Right hindlimb (tissue), 1 donor: ENCODE measurements at regions not wholly inside any gene's neighbourhood (a gene's known extent, or its start where the extent isn't known, plus 50 kb on each side); places are given as distances from the start of the nearest gene placed in this dataset.

Experiments used
- DNase-seq: peaks from one replicate; pipeline ENCODE4 v3.0.0-alpha.2; 2018

DNA sequence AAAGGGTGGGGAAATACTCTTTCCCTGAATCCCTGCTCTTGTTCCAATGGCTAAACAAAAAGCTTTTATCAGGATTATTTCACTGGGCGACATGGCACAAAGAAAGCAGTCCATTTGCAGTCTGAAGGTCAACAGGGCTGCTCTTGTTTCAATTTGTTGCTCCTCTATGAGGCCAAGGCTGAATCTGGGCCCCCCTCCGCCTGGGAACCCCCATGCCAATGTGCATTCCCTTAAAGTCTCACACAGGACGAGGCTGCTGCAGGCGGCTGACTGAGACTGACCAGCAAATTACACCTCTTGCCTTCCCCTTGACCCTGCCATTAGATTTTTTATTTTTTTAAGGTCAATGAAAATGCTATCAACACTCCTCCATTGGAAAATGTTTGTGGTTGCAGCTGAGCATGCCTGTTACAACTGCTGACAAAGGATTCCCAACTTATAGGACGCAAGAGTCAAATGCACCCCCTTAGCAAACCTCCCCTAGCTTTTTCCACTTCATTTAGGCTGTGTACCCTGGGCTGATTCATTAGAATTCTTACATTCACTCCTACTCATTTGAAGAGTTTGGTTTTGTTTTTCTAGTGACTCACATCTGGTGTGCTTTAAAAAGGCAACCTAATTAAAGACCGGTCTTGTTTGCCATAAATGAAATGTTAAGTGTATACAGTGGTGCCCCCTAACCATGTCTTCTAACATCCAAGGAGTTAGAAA is 60.8 kb upstream of the ARHGEF3 start:
- DNase-seq: no peak

DNA sequence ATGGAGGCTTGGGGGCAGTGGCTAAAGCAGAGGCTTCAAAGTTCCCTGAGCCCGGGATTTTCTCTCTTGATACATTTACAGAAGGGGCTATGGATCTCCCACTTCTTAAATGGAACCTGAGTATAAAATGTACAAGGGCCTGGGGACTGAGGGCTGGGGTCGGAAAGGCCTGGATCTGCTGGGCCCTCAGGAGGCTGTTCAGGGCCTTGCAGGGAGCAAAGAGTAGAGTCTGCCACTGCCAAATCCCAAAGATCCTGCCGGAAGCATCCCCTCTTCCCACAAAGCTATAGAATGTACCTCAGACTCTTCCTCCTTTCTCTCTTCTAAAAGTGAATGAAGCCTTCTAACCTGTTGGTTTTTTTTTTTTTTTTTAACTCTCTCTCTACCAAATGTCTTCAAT is 59.8 kb upstream of the ARHGEF3 start:
- DNase-seq: no peak

DNA sequence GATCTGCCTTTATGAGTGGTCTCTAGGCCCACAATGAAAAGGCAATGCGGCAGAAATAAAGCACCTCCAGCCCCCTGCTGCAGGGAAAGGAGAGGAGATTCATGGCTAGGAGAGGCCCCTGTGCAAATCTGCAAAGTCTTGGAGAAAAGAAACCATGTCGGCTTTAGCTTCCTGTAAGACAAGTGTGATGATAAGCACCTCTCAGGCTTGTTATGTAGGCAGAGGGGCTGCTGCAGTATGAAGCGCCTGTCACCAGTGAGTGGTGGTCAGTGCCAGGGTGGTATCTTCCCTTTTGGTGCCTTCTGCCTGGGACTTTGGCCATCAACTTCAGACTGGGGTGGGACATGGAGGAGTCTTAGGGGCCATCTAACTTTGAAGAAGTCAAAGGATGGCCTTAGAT is 59.2 kb upstream of the ARHGEF3 start:
- no peak for DNase-seq

DNA sequence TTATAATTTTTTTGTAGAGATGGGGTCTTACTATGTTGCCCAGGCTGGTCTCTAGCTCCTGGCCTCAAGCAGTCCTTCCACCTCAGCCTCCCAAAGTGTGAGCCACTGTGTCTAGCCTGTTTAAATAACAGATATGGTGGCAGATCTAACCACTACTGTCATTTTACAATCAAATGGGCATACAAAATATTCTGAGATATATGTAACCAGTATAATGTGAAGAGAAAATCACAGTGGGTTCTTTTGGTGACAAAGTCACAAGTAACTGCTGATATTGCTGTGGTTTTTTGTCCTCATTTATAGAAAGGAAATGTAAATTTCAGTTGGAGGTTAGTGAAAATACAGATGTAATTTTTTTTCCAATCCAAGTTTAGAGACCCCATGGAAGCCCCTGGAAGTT is 58.6 kb upstream of the ARHGEF3 start:
- DNase-seq: no peak

DNA sequence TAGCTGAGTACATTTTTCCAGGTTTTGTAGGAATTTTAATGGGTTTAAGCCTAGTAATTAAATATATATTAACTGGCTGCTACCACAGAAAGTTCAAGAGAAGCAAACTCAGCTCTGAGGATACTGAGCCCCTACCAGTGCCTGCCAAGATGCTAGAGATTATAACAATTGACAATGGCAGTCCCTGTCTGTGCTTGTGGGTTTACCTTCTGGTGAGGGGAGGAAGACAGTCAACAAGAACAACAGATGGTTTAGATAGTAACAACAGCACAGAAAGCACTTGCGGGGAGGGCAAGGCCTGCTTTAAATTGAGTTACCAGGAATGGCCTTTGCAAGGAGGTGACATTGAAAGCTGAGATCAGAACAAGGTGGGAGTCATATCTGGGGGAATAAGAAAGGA is 56.6 kb upstream of the ARHGEF3 start:
- DNase-seq: no peak

DNA sequence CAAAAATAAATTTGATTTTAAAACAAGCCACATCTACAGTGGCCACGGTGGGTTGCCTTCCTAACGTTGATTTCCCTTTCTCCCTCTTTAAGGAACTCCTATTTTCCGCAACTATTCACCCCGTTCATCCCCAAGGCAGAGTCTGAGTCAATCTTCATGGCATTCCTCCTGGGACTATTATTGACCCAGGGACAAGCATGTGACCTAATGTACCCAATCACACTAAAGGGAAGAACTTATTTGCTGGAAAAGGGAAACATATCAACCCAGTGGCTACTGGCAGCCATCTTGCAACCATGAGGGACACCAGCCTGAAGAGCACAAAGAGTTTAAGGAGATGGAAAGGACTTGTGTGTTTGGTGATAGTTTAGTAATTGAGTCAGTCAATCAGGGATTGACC is 55.4 kb upstream of the ARHGEF3 start:
- DNase-seq: no peak

DNA sequence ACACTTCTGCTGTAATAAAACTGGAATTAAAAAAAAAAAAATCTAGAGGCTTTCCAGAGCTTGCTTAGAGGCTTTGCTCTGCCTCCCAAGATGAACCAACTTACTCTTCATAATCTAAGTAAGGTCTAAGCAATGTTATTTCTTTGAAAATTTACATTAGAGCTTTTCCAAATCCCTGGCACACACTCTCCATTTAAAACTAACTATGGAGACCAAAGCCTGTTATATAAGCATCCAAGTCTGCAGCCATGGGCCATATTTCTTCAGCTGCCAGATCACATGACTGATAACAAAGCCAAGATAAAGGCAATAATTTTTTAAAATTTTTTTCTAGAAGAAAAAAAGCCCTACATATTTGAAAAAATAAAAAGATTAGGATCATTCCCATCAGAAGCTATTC is 55.0 kb upstream of the ARHGEF3 start:
- DNase-seq: no peak

DNA sequence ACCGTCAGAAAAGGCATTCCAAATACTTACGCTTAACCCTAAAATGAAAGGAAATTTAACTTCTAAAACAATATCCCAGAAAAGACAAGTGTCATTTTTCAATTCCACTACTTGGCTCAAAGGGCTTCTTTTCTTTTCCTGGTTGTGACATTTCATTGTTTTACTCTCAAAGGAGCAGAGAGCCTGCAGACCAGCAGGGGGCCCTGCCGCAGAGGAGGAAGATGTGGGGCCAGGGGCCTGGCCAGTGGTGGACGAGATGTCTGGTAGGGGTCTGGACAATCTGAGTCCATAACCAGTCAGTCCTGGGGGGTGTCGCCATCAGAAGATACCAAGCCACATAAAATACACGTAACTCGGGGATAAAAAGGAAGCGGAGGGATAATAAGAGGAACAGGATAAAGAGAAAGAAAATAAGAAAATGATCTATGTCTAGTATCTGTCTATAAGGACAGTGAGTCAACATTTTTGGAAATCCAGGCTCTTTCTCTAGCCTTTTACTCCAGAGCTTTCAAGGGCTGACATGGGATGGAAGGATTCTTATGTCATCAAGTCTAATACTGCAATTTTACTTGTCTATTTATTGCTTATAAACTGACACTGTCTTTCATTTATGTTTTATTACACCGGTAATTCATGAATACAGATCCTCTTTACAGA is 54.2 kb upstream of the ARHGEF3 start:
- peak; percentile 29 for DNase-seq

DNA sequence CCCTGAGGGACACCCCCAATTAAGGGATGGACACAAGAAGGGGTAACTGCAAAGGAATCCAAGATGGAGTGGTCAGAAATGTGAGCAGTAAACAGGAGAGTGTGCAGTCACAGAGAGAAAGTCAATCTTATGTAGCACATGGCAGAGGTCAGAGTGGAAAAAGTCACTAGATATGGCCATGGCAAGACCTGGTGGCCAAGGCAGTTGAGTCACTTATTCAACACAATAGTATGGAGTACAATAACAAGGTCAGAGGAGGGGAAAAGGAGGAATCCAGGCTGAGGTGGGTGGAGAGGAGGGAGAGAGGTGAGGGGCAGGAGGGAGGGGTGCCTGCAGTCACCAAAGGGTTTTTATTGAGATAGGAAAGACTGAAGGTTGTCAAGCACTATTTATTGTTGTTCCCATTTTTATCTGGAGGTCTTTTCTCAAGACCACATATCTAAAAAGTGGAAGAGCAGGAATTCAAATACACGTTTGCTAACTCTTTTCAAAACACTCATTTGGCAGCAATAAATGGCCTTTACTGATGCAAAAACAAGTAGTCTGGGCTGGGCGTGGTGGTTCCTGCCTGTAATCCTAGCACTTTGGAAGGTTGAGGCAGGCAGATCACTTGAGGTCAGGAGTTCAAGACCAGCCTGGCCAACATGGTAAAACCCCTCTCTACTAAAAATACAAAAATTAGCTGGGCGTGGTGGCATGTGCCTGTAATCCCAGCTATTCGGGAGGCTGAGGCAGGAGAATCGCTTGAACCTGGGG is 53.3 kb upstream of the ARHGEF3 start:
- no peak for DNase-seq

DNA sequence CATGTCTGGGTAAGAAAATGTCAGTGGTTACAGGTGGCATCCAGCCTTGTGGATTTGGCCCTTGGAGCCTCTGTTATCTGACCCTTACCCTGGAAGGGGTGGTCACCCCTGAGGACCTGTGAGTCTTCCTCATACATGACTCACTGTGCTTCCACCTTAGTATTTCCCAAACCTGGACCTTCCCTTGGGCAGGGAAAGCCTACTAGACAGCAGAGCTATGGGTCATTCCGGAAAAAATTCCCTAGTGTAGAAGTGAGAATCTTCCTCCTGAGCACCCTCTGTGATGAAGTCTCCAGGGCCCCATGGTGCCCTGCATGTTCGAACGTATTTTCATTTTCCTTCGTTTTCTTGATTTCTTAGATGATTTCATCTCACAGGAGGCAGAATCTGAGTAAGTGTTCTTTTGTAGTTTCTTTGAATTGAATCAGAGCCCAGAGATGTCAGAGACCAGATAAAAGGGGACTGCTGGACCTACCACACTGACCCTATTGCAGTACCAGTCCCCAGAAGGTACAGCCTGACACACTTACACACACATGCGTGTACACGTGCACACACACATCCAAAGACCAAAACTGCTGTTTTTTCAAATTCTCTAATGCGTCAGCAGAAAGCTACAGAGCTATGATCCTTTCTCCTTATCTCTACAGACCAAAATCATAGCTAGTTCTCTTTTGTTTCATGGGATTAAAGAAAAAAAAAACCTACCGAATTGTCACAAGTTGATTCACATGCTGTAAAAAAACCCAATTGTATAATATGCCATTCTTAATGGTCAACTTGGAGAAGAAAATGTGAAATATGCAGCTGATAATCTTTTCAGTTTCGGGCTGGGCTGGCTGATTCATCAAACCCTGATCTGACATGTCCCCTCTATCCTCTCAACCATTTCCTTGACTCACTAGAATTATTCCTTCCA is 50.5 kb upstream of the ARHGEF3 start:
- no peak for DNase-seq
